Hypothalamus (tissue), 51 donors: ENCODE measurements at regions not wholly inside any gene's neighbourhood (a gene's known extent, or its start where the extent isn't known, plus 50 kb on each side); places are given as distances from the start of the nearest gene placed in this dataset.
"Not testable (repeated sequence)": the region's sequence is repeated elsewhere in the genome, so short reads cannot be mapped to it uniquely, and the experiment has no call there.

ENCODE experiments used
- DNase-seq, 51 donors: peaks; one replicate each; lab custom pipeline; 2025; lab: John Stamatoyannopoulos, UW

- no peak for DNase-seq
Measured at GRCh38 chr7:84738583-84739150, 448.2 kb downstream of the SEMA3D start.

GRCh38 chr7:84735677-84736076 lies 451.2 kb downstream of the SEMA3D start:
- DNase-seq, result no peak

GRCh38 chr7:84735011-84735410 lies 451.8 kb downstream of the SEMA3D start:
- no peak for DNase-seq

- not testable (repeated sequence) for DNase-seq
Measured at GRCh38 chr7:84733976-84734375, 452.9 kb downstream of the SEMA3D start.

GRCh38 chr7:84730864-84731263 lies 456.0 kb downstream of the SEMA3D start:
- not testable (repeated sequence) for DNase-seq

- no peak for DNase-seq
Measured at GRCh38 chr7:84729284-84729683, 457.6 kb downstream of the SEMA3D start.

GRCh38 chr7:84722734-84723133 lies 464.1 kb downstream of the SEMA3D start:
- no peak for DNase-seq

GRCh38 chr7:84722086-84722485 lies 464.8 kb downstream of the SEMA3D start:
- no peak for DNase-seq

- no peak for DNase-seq
Measured at GRCh38 chr7:84720456-84721097, 466.3 kb downstream of the SEMA3D start.

GRCh38 chr7:84714765-84715164 lies 472.1 kb downstream of the SEMA3D start:
- DNase-seq, result no peak

GRCh38 chr7:84712374-84713121 lies 474.3 kb downstream of the SEMA3D start:
- no peak for DNase-seq

- not testable (repeated sequence) for DNase-seq
Measured at GRCh38 chr7:84710538-84710937, 476.3 kb downstream of the SEMA3D start.

GRCh38 chr7:84705706-84706105 lies 481.1 kb downstream of the SEMA3D start:
- no peak for DNase-seq

- DNase-seq, result no peak
Measured at GRCh38 chr7:84705079-84705478, 481.8 kb downstream of the SEMA3D start.

- no peak for DNase-seq
Measured at GRCh38 chr7:84704380-84704779, 482.5 kb downstream of the SEMA3D start.

- DNase-seq, result no peak
Measured at GRCh38 chr7:84701524-84702306, 485.1 kb downstream of the SEMA3D start.

- no peak for DNase-seq
Measured at GRCh38 chr7:84700563-84701370, 486.1 kb downstream of the SEMA3D start.

- DNase-seq, result no peak
Measured at GRCh38 chr7:84697506-84697905, 489.4 kb downstream of the SEMA3D start.

GRCh38 chr7:84693483-84693882 lies 493.4 kb downstream of the SEMA3D start:
- DNase-seq, result no peak

- DNase-seq, result no peak
Measured at GRCh38 chr7:84688671-84689070, 494.1 kb upstream of the SEMA3A start.
